GM10266 (cell line): ENCODE measurements at regions not wholly inside any gene's neighbourhood (a gene's known extent, or its start where the extent isn't known, plus 50 kb on each side); places are given as distances from the start of the nearest gene placed in this dataset.
"Not testable (repeated sequence)": the region's sequence is repeated elsewhere in the genome, so short reads cannot be mapped to it uniquely, and the experiment has no call there.

Source experiments
- DNase-seq: peaks from one replicate; pipeline ENCODE4 v3.0.0; 2012; ENCODE audit errors: extremely low spot score
- TF ChIP-seq, protein P1 (sequence below): IDR thresholded peaks from 2 replicates; pipeline ENCODE4 v1.5.1; 2012; ENCODE audit warnings: mild to moderate bottlenecking, low read depth; ENCODE audit not compliant: control insufficient read depth, insufficient read depth; ENCODE audit errors: missing control alignments

GRCh38 chr1:163628034-163628773 lies 306.4 kb downstream of the NUF2 start:
- DNase-seq: no peak
- TF ChIP-seq, protein P1, sequence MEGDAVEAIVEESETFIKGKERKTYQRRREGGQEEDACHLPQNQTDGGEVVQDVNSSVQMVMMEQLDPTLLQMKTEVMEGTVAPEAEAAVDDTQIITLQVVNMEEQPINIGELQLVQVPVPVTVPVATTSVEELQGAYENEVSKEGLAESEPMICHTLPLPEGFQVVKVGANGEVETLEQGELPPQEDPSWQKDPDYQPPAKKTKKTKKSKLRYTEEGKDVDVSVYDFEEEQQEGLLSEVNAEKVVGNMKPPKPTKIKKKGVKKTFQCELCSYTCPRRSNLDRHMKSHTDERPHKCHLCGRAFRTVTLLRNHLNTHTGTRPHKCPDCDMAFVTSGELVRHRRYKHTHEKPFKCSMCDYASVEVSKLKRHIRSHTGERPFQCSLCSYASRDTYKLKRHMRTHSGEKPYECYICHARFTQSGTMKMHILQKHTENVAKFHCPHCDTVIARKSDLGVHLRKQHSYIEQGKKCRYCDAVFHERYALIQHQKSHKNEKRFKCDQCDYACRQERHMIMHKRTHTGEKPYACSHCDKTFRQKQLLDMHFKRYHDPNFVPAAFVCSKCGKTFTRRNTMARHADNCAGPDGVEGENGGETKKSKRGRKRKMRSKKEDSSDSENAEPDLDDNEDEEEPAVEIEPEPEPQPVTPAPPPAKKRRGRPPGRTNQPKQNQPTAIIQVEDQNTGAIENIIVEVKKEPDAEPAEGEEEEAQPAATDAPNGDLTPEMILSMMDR: no peak

GRCh38 chr1:163632269-163632668 lies 310.5 kb downstream of the NUF2 start:
- TF ChIP-seq, protein P1: no peak
- no peak for DNase-seq

- no peak for DNase-seq
- TF ChIP-seq, protein P1: no peak
Observed at GRCh38 chr1:163633366-163633765, 311.6 kb downstream of the NUF2 start.

DNA sequence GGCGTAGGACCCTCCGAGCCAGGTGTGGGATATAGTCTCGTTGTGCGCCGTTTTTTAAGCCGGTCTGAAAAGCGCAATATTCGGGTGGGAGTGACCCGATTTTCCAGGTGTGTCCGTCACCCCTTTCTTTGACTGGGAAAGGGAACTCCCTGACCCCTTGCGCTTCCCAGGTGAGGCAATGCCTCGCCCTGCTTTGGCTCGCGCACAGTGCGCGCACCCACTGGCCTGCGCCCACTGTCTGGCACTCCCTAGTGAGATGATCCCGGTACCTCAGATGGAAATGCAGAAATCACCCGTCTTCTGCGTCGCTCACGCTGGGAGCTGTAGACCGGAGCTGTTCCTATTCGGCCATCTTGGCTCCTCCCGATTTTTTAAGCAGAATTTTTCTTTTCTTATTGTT lies 323.9 kb downstream of the NUF2 start:
- not testable (repeated sequence) for DNase-seq

GRCh38 chr1:163650624-163651023 lies 328.9 kb downstream of the NUF2 start:
- no peak for DNase-seq
- TF ChIP-seq, protein P1: no peak

DNA sequence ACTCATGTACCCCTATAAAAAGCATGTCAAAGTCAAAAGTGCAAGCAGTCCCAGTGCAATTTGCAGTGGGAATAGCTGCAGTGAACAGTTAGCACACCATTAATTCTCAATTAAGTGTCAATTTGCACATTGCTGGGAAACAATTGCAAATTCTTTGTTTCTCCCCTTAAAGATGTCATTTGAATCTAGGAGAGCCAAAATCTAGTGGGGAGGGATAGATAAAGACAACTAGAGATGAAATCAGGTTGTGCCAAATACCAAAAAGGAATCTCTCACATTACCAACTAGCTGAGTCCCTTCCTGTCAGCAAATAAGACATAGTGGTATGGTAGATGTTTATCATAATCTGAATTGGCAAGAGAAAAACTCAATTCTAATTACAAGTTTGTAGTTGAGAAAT lies 330.7 kb downstream of the NUF2 start:
- DNase-seq: no peak
- TF ChIP-seq, protein P1: no peak

DNA sequence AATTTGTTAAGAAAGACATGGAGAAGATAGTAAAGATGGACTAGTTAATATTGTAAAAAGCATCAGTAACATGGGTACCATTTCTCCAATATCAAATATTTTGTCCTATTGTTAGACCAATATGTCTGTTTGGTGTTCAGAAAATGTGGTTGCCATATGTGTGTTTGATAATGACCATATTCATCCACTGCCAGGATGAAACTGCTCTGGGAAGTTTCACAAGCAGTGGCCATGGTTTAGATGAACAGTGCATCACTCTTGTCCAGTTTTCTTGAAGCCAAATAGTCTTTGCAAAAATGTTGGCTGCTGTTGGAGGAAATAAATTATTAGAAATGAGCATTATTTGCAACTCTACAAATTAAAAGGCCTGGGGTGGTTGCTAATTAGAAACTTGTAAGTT lies 333.8 kb downstream of the NUF2 start:
- DNase-seq: no peak
- TF ChIP-seq, protein P1: no peak

GRCh38 chr1:163656095-163656759 lies 334.5 kb downstream of the NUF2 start:
- TF ChIP-seq, protein P1: no peak
- DNase-seq: no peak
